ENCODE measurements at regions not wholly inside any gene's neighbourhood (a gene's known extent, or its start where the extent isn't known, plus 50 kb on each side); places are given as distances from the start of the nearest gene placed in this dataset.

GRCh38 chr16:50992350-50993032 is 158.6 kb downstream of the SALL1 start:
- no peak for DNase-seq

- DNase-seq, result no peak
These were observed 159.6 kb downstream of the SALL1 start for GRCh38 chr16:50991436-50991835.

- DNase-seq, result no peak
These were observed 160.1 kb downstream of the SALL1 start for GRCh38 chr16:50991006-50991405.

GRCh38 chr16:50989047-50989446 is 162.0 kb downstream of the SALL1 start:
- DNase-seq, result no peak

GRCh38 chr16:50988441-50988840 is 162.6 kb downstream of the SALL1 start:
- no peak for DNase-seq

GRCh38 chr16:50986453-50986852 is 164.6 kb downstream of the SALL1 start:
- DNase-seq, result no peak

GRCh38 chr16:50985733-50986132 is 165.3 kb downstream of the SALL1 start:
- DNase-seq, result no peak

- no peak for DNase-seq
These were observed 166.4 kb downstream of the SALL1 start for GRCh38 chr16:50984688-50985087.

GRCh38 chr16:50982808-50983207 is 168.3 kb downstream of the SALL1 start:
- DNase-seq, result no peak

GRCh38 chr16:50981951-50982350 is 169.1 kb downstream of the SALL1 start:
- DNase-seq, result no peak

GRCh38 chr16:50980666-50981065 is 170.4 kb downstream of the SALL1 start:
- no peak for DNase-seq

GRCh38 chr16:50979806-50980620 is 171.1 kb downstream of the SALL1 start:
- DNase-seq, result no peak

GRCh38 chr16:50977138-50977537 is 173.9 kb downstream of the SALL1 start:
- peak; percentile 53 for DNase-seq

GRCh38 chr16:50974438-50975036 is 176.5 kb downstream of the SALL1 start:
- DNase-seq, result no peak

- DNase-seq, result no peak
These were observed 178.2 kb downstream of the SALL1 start for GRCh38 chr16:50972876-50973275.

GRCh38 chr16:50970281-50970680 is 180.8 kb downstream of the SALL1 start:
- DNase-seq, result no peak

- no peak for DNase-seq
These were observed 183.1 kb downstream of the SALL1 start for GRCh38 chr16:50967827-50968612.

- DNase-seq, result no peak
These were observed 186.6 kb downstream of the SALL1 start for GRCh38 chr16:50964491-50964890.

- no peak for DNase-seq
These were observed 189.1 kb downstream of the SALL1 start for GRCh38 chr16:50961952-50962351.

- DNase-seq, result no peak
These were observed 190.4 kb downstream of the SALL1 start for GRCh38 chr16:50960517-50961202.

- no peak for DNase-seq
These were observed 194.0 kb downstream of the SALL1 start for GRCh38 chr16:50957056-50957455.

- no peak for DNase-seq
These were observed 194.4 kb downstream of the SALL1 start for GRCh38 chr16:50956637-50957036.

GRCh38 chr16:50955311-50955710 is 195.8 kb downstream of the SALL1 start:
- DNase-seq, result no peak
